ENCODE measurements at regions not wholly inside any gene's neighbourhood (a gene's known extent, or its start where the extent isn't known, plus 50 kb on each side); places are given as distances from the start of the nearest gene placed in this dataset.

GRCh38 chr10:9157656-9158055 lies 1103.2 kb downstream of the GATA3 start:
- no peak for TF ChIP-seq GATA2 (IDR thresholded peaks at IDR 0.05; ENCODE audit: low read depth, low read length)
- no peak for TF ChIP-seq GATA3 (IDR thresholded peaks at IDR 0.05; ENCODE audit: low read depth, low read length)

Measured in SH-SY5Y (cell line).